ENCODE measurements at regions not wholly inside any gene's neighbourhood (a gene's known extent, or its start where the extent isn't known, plus 50 kb on each side); places are given as distances from the start of the nearest gene placed in this dataset.
"Not testable (repeated sequence)": the region's sequence is repeated elsewhere in the genome, so short reads cannot be mapped to it uniquely, and the experiment has no call there.

GRCh38 chr3:193168931-193169330, 72.1 kb upstream of the PLAAT1 start:
- TF ChIP-seq POLR2A (IDR thresholded peaks at IDR 0.05) = no peak
- TF ChIP-seq CTCF (IDR thresholded peaks at IDR 0.05) = no peak
- DNase-seq = no peak
- Histone ChIP-seq H3K27me3 (no peaks in the 10 kb centered on the region), H3K4me1 (no peaks in the 10 kb centered on the region), H3K9me3 (no peaks in the 10 kb centered on the region), H3K4me3 (no peak overlapping the region), H3K27ac (no peak overlapping the region), H3K36me3 (no peaks in the 10 kb centered on the region)
- intact Hi-C loops (cut with DNase I; ENCODE audit: low total_unique reads) = no loop called here

- Histone ChIP-seq H3K4me3 (no peak overlapping the region), H3K36me3 (no peaks in the 10 kb centered on the region), H3K4me1 (no peaks in the 10 kb centered on the region), H3K27ac (no peak overlapping the region), H3K9me3 (no peaks in the 10 kb centered on the region), H3K27me3 (no peaks in the 10 kb centered on the region)
- DNase-seq = no peak
- TF ChIP-seq POLR2A (IDR thresholded peaks at IDR 0.05) = no peak
- TF ChIP-seq CTCF (IDR thresholded peaks at IDR 0.05) = no peak
- intact Hi-C loops (cut with DNase I; ENCODE audit: low total_unique reads) = no loop called here
Measured at GRCh38 chr3:193174140-193174539, 66.9 kb upstream of the PLAAT1 start.

GRCh38 chr3:193179332-193180012, 61.5 kb upstream of the PLAAT1 start:
- H3K27me3 ChIP-seq; H3K36me3 ChIP-seq; DNase-seq; intact Hi-C loops (cut with DNase I; ENCODE audit: low total_unique reads); H3K9me3 ChIP-seq; H3K4me1 ChIP-seq; H3K27ac ChIP-seq; H3K4me3 ChIP-seq: not testable (repeated sequence)

- H3K27me3 ChIP-seq = no peaks in the 10 kb centered on the region
- H3K4me1 ChIP-seq = no peaks in the 10 kb centered on the region
- DNase-seq = no peak
- intact Hi-C loops (cut with DNase I; ENCODE audit: low total_unique reads) = no loop called here
- H3K27ac ChIP-seq = no peak overlapping the region
- H3K4me3 ChIP-seq = no peak overlapping the region
- TF ChIP-seq CTCF (IDR thresholded peaks at IDR 0.05) (no peak), POLR2A (IDR thresholded peaks at IDR 0.05) (no peak)
- H3K36me3 ChIP-seq = no peaks in the 10 kb centered on the region
- no peaks in the 10 kb centered on the region for H3K9me3 ChIP-seq
Measured at GRCh38 chr3:193187070-193187722, 53.8 kb upstream of the PLAAT1 start.

- Histone ChIP-seq H3K36me3 (no peaks in the 10 kb centered on the region), H3K4me3 (no peak overlapping the region), H3K9me3 (no peaks in the 10 kb centered on the region), H3K4me1 (no peaks in the 10 kb centered on the region), H3K27ac (no peak overlapping the region), H3K27me3 (no peaks in the 10 kb centered on the region)
- TF ChIP-seq CTCF (IDR thresholded peaks at IDR 0.05) (no peak), POLR2A (IDR thresholded peaks at IDR 0.05) (no peak)
- intact Hi-C loops (cut with DNase I; ENCODE audit: low total_unique reads) = no loop called here
- DNase-seq = no peak
Measured at GRCh38 chr3:193190146-193190786, 50.8 kb upstream of the PLAAT1 start.

Data from uterus (tissue), 3 donors.